ENCODE measurements at regions not wholly inside any gene's neighbourhood (a gene's known extent, or its start where the extent isn't known, plus 50 kb on each side); places are given as distances from the start of the nearest gene placed in this dataset.

GRCh38 chr5:114581136-114581535 lies 219.3 kb downstream of the KCNN2 start:
- TF ChIP-seq CTCF (conservative IDR thresholded peaks at IDR 0.05; ENCODE audit: low read depth, low read length) (no peak), EZH2 (IDR thresholded peaks at IDR 0.05; ENCODE audit: borderline replicate concordance, low read depth, low read length, poor library complexity, severe bottlenecking) (no peak)

GRCh38 chr5:114565871-114566270 lies 204.0 kb downstream of the KCNN2 start:
- CTCF ChIA-PET: no interaction called here
- BruUV-seq (replicated peaks): no TSS peak

More at GRCh38 chr5:114581136-114581535, 219.3 kb downstream of the KCNN2 start:
- CTCF ChIA-PET: no interaction called here
- no TSS peak for BruUV-seq (replicated peaks)
- no peak for DNase-seq (ENCODE audit: low spot score)
- no peaks in the 10 kb centered on the region for H3K27me3 ChIP-seq (replicated peaks; ENCODE audit: insufficient read depth, low read depth, low read length, poor library complexity)
- no peak overlapping the region for H3K27ac ChIP-seq (ENCODE audit: low read depth, low read length, poor library complexity, severe bottlenecking)
- H3K9me3 ChIP-seq (ENCODE audit: low read depth, low read length, poor library complexity, severe bottlenecking): no peaks in the 10 kb centered on the region
- no peaks in the 10 kb centered on the region for H3K36me3 ChIP-seq (ENCODE audit: insufficient read depth, low read length, poor library complexity, severe bottlenecking)
- POLR2A ChIA-PET (ENCODE audit: low non-redundant PET): no interaction called here
- no peaks in the 10 kb centered on the region for H3K4me1 ChIP-seq (ENCODE audit: insufficient read depth, low read length, poor library complexity, severe bottlenecking)
- intact Hi-C loops (cut with micrococcal nuclease; ENCODE audit: unreplicated experiment): no loop called here
- H3K4me3 ChIP-seq (ENCODE audit: low read depth, low read length, poor library complexity, severe bottlenecking): no peak overlapping the region

GRCh38 chr5:114565139-114565538 lies 203.3 kb downstream of the KCNN2 start:
- BruUV-seq (replicated peaks): no TSS peak
- intact Hi-C loops (cut with micrococcal nuclease; ENCODE audit: unreplicated experiment): no loop called here
- Histone ChIP-seq H3K4me3 (ENCODE audit: low read depth, low read length, poor library complexity, severe bottlenecking) (no peak overlapping the region), H3K27ac (ENCODE audit: low read depth, low read length, poor library complexity, severe bottlenecking) (no peak overlapping the region), H3K9me3 (ENCODE audit: low read depth, low read length, poor library complexity, severe bottlenecking) (peaks cover 10% of the 10 kb centered on the region), H3K4me1 (ENCODE audit: insufficient read depth, low read length, poor library complexity, severe bottlenecking) (no peaks in the 10 kb centered on the region), H3K36me3 (ENCODE audit: insufficient read depth, low read length, poor library complexity, severe bottlenecking) (no peaks in the 10 kb centered on the region), H3K27me3 (replicated peaks; ENCODE audit: insufficient read depth, low read depth, low read length, poor library complexity) (no peaks in the 10 kb centered on the region)
- TF ChIP-seq CTCF (conservative IDR thresholded peaks at IDR 0.05; ENCODE audit: low read depth, low read length): no peak
- no peak for TF ChIP-seq EZH2 (IDR thresholded peaks at IDR 0.05; ENCODE audit: borderline replicate concordance, low read depth, low read length, poor library complexity, severe bottlenecking)
- DNase-seq (ENCODE audit: low spot score): no peak
- CTCF ChIA-PET: no interaction called here
- POLR2A ChIA-PET (ENCODE audit: low non-redundant PET): no interaction called here

More at GRCh38 chr5:114565871-114566270, 204.0 kb downstream of the KCNN2 start:
- Histone ChIP-seq H3K4me3 (ENCODE audit: low read depth, low read length, poor library complexity, severe bottlenecking) (no peak overlapping the region), H3K27me3 (replicated peaks; ENCODE audit: insufficient read depth, low read depth, low read length, poor library complexity) (no peaks in the 10 kb centered on the region), H3K27ac (ENCODE audit: low read depth, low read length, poor library complexity, severe bottlenecking) (no peak overlapping the region), H3K36me3 (ENCODE audit: insufficient read depth, low read length, poor library complexity, severe bottlenecking) (no peaks in the 10 kb centered on the region), H3K9me3 (ENCODE audit: low read depth, low read length, poor library complexity, severe bottlenecking) (peaks cover 11% of the 10 kb centered on the region), H3K4me1 (ENCODE audit: insufficient read depth, low read length, poor library complexity, severe bottlenecking) (no peaks in the 10 kb centered on the region)
- intact Hi-C loops (cut with micrococcal nuclease; ENCODE audit: unreplicated experiment): no loop called here
- POLR2A ChIA-PET (ENCODE audit: low non-redundant PET): no interaction called here
- no peak for DNase-seq (ENCODE audit: low spot score)
- TF ChIP-seq EZH2 (IDR thresholded peaks at IDR 0.05; ENCODE audit: borderline replicate concordance, low read depth, low read length, poor library complexity, severe bottlenecking): no peak
- TF ChIP-seq CTCF (conservative IDR thresholded peaks at IDR 0.05; ENCODE audit: low read depth, low read length): no peak

All from A673 (cell line).